DND-41 (cell line): ENCODE measurements at regions not wholly inside any gene's neighbourhood (a gene's known extent, or its start where the extent isn't known, plus 50 kb on each side); places are given as distances from the start of the nearest gene placed in this dataset.

Source experiments
- ATAC-seq: fragments of 200-7000 bp; cut with Tn5 transposase; 3 replicates; pipeline ENCODE4 v1.9.1; 2021; ENCODE audit warnings: low read depth; ENCODE audit not compliant: insufficient read depth
- DNase-seq: peaks from one replicate; pipeline ENCODE4 v3.0.0-alpha.2; 2020
- H2AFZ ChIP-seq: 2 replicates; pipeline ENCODE4 v1.6.0; 2012; ENCODE audit warnings: low read depth, low read length
- H3K27ac ChIP-seq: 2 replicates; pipeline ENCODE4 v1.5.1; 2012; ENCODE audit warnings: low read length, inconsistent platforms
- H3K27me3 ChIP-seq: fragments of 200-600 bp; sonication (generic); 2 replicates; pipeline ENCODE4 v1.6.0; 2012; ENCODE audit warnings: low read length, mild to moderate bottlenecking, inconsistent platforms; ENCODE audit not compliant: insufficient read depth, poor library complexity
- H3K36me3 ChIP-seq: 2 replicates; pipeline ENCODE4 v1.5.1; 2012; ENCODE audit warnings: low read length, inconsistent platforms; ENCODE audit not compliant: insufficient read depth
- H3K4me1 ChIP-seq: 2 replicates; pipeline ENCODE4 v1.5.1; 2012; ENCODE audit warnings: mild to moderate bottlenecking, low read length; ENCODE audit not compliant: insufficient read depth
- H3K4me2 ChIP-seq: 2 replicates; pipeline ENCODE4 v1.6.0; 2012; ENCODE audit warnings: mild to moderate bottlenecking, moderate library complexity, low read length, inconsistent platforms; ENCODE audit not compliant: insufficient read depth
- H3K4me3 ChIP-seq, 2 experiments: fragments of 200-600 bp in 1 of 2; shearing (Covaris generic) in 1 of 2; 2 replicates each; pipeline ENCODE4 v1.5.1; 2012 to 2016; ENCODE audit warnings: inconsistent platforms in 2 of 2, low read length in 2 of 2, mild to moderate bottlenecking in 2 of 2, low read depth in 1 of 2, moderate library complexity in 1 of 2
- H3K79me2 ChIP-seq: 2 replicates; pipeline ENCODE4 v1.6.0; 2012; ENCODE audit warnings: low read length, inconsistent platforms; ENCODE audit not compliant: insufficient read depth
- H3K9ac ChIP-seq: 2 replicates; pipeline ENCODE4 v1.6.0; 2012; ENCODE audit warnings: low read depth, mild to moderate bottlenecking, inconsistent platforms, low read length, moderate library complexity
- H3K9me3 ChIP-seq: 2 replicates; pipeline ENCODE4 v1.5.1; 2012; ENCODE audit warnings: low read length, moderate library complexity, mild to moderate bottlenecking, inconsistent platforms; ENCODE audit not compliant: insufficient read depth, severe bottlenecking
- H4K20me1 ChIP-seq: 2 replicates; pipeline ENCODE4 v1.6.0; 2012; ENCODE audit warnings: low read length; ENCODE audit not compliant: insufficient read depth
- EZH2 ChIP-seq: IDR thresholded peaks from 3 replicates; pipeline ENCODE4 v1.6.1; 2012; ENCODE audit warnings: borderline replicate concordance, low read depth, mild to moderate bottlenecking, moderate library complexity, low read length, inconsistent platforms; ENCODE audit not compliant: severe bottlenecking
- TF ChIP-seq, protein P1 (sequence below): IDR thresholded peaks from 2 replicates; pipeline ENCODE4 v1.5.1; 2012; ENCODE audit warnings: borderline replicate concordance, low read length, moderate library complexity, mild to moderate bottlenecking; ENCODE audit not compliant: poor library complexity, severe bottlenecking; ENCODE audit errors: extremely low read depth

DNA sequence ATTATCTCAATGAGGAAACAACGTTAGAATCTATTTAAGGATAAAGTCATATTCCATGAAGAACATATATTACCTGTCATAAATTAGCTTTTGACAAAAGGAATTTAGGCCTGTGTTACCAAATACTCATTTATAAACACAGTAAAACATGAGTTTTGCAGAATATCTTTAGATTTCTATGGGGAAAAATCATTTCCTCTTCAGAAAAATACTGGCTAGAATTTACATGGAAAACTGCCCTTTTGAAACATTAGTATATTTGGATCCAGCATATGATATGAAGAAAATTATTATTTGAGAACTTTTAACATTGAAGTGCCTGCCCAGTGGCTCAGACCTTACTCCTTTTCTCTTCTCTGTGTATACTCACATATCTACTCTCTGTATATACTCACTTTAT lies 131.4 kb upstream of the NEIL3 start:
- no peak overlapping the region for H2AFZ ChIP-seq
- no peaks in the 10 kb centered on the region for H3K27me3 ChIP-seq
- no peak overlapping the region for H3K4me3 ChIP-seq
- ATAC-seq (no peak), DNase-seq (no peak)
- H3K27ac ChIP-seq, result no peak overlapping the region
- no peak overlapping the region for H3K9ac ChIP-seq
- no peak overlapping the region for H3K4me2 ChIP-seq
- H4K20me1 ChIP-seq, result peaks cover 27% of the 10 kb centered on the region; the same call in 1 of the 2 replicates
- no peaks in the 10 kb centered on the region for H3K9me3 ChIP-seq
- TF ChIP-seq EZH2, result no peak
- TF ChIP-seq, protein P1, sequence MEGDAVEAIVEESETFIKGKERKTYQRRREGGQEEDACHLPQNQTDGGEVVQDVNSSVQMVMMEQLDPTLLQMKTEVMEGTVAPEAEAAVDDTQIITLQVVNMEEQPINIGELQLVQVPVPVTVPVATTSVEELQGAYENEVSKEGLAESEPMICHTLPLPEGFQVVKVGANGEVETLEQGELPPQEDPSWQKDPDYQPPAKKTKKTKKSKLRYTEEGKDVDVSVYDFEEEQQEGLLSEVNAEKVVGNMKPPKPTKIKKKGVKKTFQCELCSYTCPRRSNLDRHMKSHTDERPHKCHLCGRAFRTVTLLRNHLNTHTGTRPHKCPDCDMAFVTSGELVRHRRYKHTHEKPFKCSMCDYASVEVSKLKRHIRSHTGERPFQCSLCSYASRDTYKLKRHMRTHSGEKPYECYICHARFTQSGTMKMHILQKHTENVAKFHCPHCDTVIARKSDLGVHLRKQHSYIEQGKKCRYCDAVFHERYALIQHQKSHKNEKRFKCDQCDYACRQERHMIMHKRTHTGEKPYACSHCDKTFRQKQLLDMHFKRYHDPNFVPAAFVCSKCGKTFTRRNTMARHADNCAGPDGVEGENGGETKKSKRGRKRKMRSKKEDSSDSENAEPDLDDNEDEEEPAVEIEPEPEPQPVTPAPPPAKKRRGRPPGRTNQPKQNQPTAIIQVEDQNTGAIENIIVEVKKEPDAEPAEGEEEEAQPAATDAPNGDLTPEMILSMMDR, result no peak
- peaks cover 79% of the 10 kb centered on the region for H3K36me3 ChIP-seq
- peaks cover 97% of the 10 kb centered on the region for H3K79me2 ChIP-seq
- no peaks in the 10 kb centered on the region for H3K4me1 ChIP-seq

DNA sequence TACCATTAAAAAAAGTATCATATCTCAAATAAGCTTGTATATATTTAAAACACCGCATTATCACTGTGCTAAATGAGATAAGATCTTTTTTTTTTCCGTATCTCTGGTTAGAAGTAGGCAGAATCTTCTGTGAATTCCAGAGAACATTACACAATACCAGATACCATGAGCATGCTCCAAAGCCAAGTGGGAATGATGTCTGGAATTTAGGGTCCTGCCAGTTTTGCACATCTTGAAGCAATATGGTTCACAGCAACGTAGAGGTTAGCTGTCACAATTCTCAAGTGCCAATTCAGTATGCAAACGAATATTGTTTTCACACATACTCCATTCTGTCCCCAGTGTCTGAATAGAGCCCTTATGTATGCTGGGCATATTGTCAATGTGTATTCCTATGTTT lies 127.5 kb upstream of the NEIL3 start:
- peaks cover 24% of the 10 kb centered on the region; the same call in 1 of the 2 replicates for H4K20me1 ChIP-seq
- no peak for TF ChIP-seq EZH2
- TF ChIP-seq, protein P1, result no peak
- no peak overlapping the region for H2AFZ ChIP-seq
- peaks cover 99% of the 10 kb centered on the region for H3K79me2 ChIP-seq
- H3K9ac ChIP-seq, result no peak overlapping the region
- no peak overlapping the region for H3K4me3 ChIP-seq
- H3K27ac ChIP-seq, result no peak overlapping the region
- no peaks in the 10 kb centered on the region for H3K27me3 ChIP-seq
- no peaks in the 10 kb centered on the region for H3K4me1 ChIP-seq
- ATAC-seq (no peak), DNase-seq (no peak)
- peaks cover 85% of the 10 kb centered on the region for H3K36me3 ChIP-seq
- H3K9me3 ChIP-seq, result no peaks in the 10 kb centered on the region
- no peak overlapping the region for H3K4me2 ChIP-seq

DNA sequence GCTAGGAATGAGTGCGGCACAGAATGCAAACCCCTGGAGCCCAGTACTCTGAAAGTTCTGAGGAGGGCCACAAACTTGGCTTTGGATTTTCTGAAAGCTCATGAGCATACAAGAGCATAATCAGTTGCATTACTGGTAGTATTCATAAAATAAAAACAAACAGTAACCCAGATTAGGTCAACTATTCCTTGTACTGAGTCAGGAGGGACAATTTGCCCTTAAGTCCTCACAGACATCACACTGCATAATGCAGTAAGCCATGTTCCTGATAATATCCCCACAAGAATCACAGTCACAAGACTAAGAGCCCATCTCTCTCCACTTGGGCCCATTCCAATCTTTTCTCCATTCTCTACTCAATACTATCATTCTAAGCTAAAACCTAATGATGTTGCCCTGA lies 126.9 kb upstream of the NEIL3 start:
- peaks cover 99% of the 10 kb centered on the region for H3K79me2 ChIP-seq
- ATAC-seq (no peak), DNase-seq (no peak)
- H3K4me1 ChIP-seq, result no peaks in the 10 kb centered on the region
- H3K9me3 ChIP-seq, result no peaks in the 10 kb centered on the region
- TF ChIP-seq, protein P1, result no peak
- TF ChIP-seq EZH2, result no peak
- H3K36me3 ChIP-seq, result peaks cover 83% of the 10 kb centered on the region
- no peak overlapping the region for H2AFZ ChIP-seq
- no peaks in the 10 kb centered on the region for H3K27me3 ChIP-seq
- H3K9ac ChIP-seq, result no peak overlapping the region
- no peak overlapping the region for H3K4me2 ChIP-seq
- H3K4me3 ChIP-seq, result no peak overlapping the region
- H4K20me1 ChIP-seq, result peaks cover 22% of the 10 kb centered on the region; the same call in 1 of the 2 replicates
- no peak overlapping the region for H3K27ac ChIP-seq

DNA sequence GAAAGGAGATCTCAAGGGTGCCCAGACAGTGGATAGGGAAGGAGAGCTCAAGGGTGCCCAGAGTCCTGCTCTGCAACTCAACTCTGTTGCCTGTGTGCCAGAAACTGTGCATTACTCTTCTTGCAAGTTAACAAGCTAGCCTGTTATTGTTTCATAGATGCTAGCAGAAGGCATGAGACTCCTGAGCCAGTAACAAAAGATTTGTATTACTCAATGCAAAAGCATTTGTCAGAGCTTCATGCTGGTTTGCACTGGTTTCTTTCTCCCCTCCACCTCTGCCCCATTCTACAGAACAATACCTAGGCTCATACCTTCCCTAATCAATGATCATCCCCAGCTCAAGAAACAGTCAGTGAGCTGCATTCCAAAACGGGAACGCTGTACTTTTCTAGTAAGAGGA lies 124.5 kb upstream of the NEIL3 start:
- H4K20me1 ChIP-seq, result peaks cover 12% of the 10 kb centered on the region; the same call in 1 of the 2 replicates
- H3K9me3 ChIP-seq, result no peaks in the 10 kb centered on the region
- H3K79me2 ChIP-seq, result peaks cover 96% of the 10 kb centered on the region
- ATAC-seq, result no peak; the same call in 2 of the 3 replicates
- no peak for DNase-seq
- H3K4me1 ChIP-seq, result no peaks in the 10 kb centered on the region
- H3K27me3 ChIP-seq, result no peaks in the 10 kb centered on the region
- H3K36me3 ChIP-seq, result peaks cover 64% of the 10 kb centered on the region
- H3K9ac ChIP-seq, result no peak overlapping the region
- TF ChIP-seq, protein P1, result no peak
- TF ChIP-seq EZH2, result no peak
- H3K27ac ChIP-seq, result 0 out of 2 replicates have a peak overlapping the region, but pooled peaks have one; percentile 19
- H3K4me2 ChIP-seq, result no peak overlapping the region
- no peak overlapping the region for H3K4me3 ChIP-seq
- no peak overlapping the region for H2AFZ ChIP-seq
